ENCODE measurements at regions not wholly inside any gene's neighbourhood (a gene's known extent, or its start where the extent isn't known, plus 50 kb on each side); places are given as distances from the start of the nearest gene placed in this dataset.

- 100% methylated on average over 1 of the region's 2 CpGs for WGBS (ENCODE audit: insufficient coverage)
These were observed 330.2 kb upstream of the CHAC2 start for GRCh38 chr2:53437371-53437770.

GRCh38 chr2:53436882-53437281, 330.7 kb upstream of the CHAC2 start:
- WGBS (ENCODE audit: insufficient coverage), result 100% methylated on average over 1 of the region's 4 CpGs
- DNase-seq, result no peak
- Histone ChIP-seq H3K27ac (ENCODE audit: low read length) (no peak overlapping the region), H3K27me3 (ENCODE audit: control insufficient read depth, insufficient read depth, low read length) (no peaks in the 10 kb centered on the region), H3K4me1 (ENCODE audit: control insufficient read depth, insufficient read depth, low read length) (peaks cover 8% of the 10 kb centered on the region), H3K4me3 (ENCODE audit: low read length) (no peak overlapping the region), H3K36me3 (ENCODE audit: control insufficient read depth, insufficient read depth, low read length) (no peaks in the 10 kb centered on the region), H3K9me3 (replicated peaks; ENCODE audit: control insufficient read depth, low read depth, low read length) (no peaks in the 10 kb centered on the region)

More at GRCh38 chr2:53437371-53437770, 330.2 kb upstream of the CHAC2 start:
- Histone ChIP-seq H3K4me3 (ENCODE audit: low read length) (no peak overlapping the region), H3K9me3 (replicated peaks; ENCODE audit: control insufficient read depth, low read depth, low read length) (no peaks in the 10 kb centered on the region), H3K27me3 (ENCODE audit: control insufficient read depth, insufficient read depth, low read length) (no peaks in the 10 kb centered on the region), H3K27ac (ENCODE audit: low read length) (no peak overlapping the region), H3K36me3 (ENCODE audit: control insufficient read depth, insufficient read depth, low read length) (no peaks in the 10 kb centered on the region), H3K4me1 (ENCODE audit: control insufficient read depth, insufficient read depth, low read length) (peaks cover 8% of the 10 kb centered on the region)
- no peak for DNase-seq

GRCh38 chr2:53435610-53436009, 332.0 kb upstream of the CHAC2 start:
- peaks cover 8% of the 10 kb centered on the region for H3K4me1 ChIP-seq (ENCODE audit: control insufficient read depth, insufficient read depth, low read length)
- H3K27me3 ChIP-seq (ENCODE audit: control insufficient read depth, insufficient read depth, low read length), result no peaks in the 10 kb centered on the region
- no peak overlapping the region for H3K4me3 ChIP-seq (ENCODE audit: low read length)
- H3K36me3 ChIP-seq (ENCODE audit: control insufficient read depth, insufficient read depth, low read length), result no peaks in the 10 kb centered on the region
- H3K27ac ChIP-seq (ENCODE audit: low read length), result no peak overlapping the region
- H3K9me3 ChIP-seq (replicated peaks; ENCODE audit: control insufficient read depth, low read depth, low read length), result no peaks in the 10 kb centered on the region
- no CpG with 5 or more reads among the region's 2 CpGs for WGBS (ENCODE audit: insufficient coverage)
- no peak for DNase-seq

GRCh38 chr2:53434466-53434865, 333.1 kb upstream of the CHAC2 start:
- no CpG with 5 or more reads among the region's 1 CpG for WGBS (ENCODE audit: insufficient coverage)
- Histone ChIP-seq H3K9me3 (replicated peaks; ENCODE audit: control insufficient read depth, low read depth, low read length) (no peaks in the 10 kb centered on the region), H3K27ac (ENCODE audit: low read length) (no peak overlapping the region), H3K36me3 (ENCODE audit: control insufficient read depth, insufficient read depth, low read length) (no peaks in the 10 kb centered on the region), H3K27me3 (ENCODE audit: control insufficient read depth, insufficient read depth, low read length) (no peaks in the 10 kb centered on the region), H3K4me1 (ENCODE audit: control insufficient read depth, insufficient read depth, low read length) (peaks cover 8% of the 10 kb centered on the region), H3K4me3 (ENCODE audit: low read length) (no peak overlapping the region)
- DNase-seq, result no peak

GRCh38 chr2:53432936-53433335, 334.7 kb upstream of the CHAC2 start:
- 75% methylated on average over 3 of the region's 3 CpGs for WGBS (ENCODE audit: insufficient coverage)
- Histone ChIP-seq H3K36me3 (ENCODE audit: control insufficient read depth, insufficient read depth, low read length) (no peaks in the 10 kb centered on the region), H3K4me3 (ENCODE audit: low read length) (no peak overlapping the region)

GRCh38 chr2:53429901-53430300, 337.7 kb upstream of the CHAC2 start:
- Histone ChIP-seq H3K4me3 (ENCODE audit: low read length) (no peak overlapping the region), H3K36me3 (ENCODE audit: control insufficient read depth, insufficient read depth, low read length) (no peaks in the 10 kb centered on the region), H3K4me1 (ENCODE audit: control insufficient read depth, insufficient read depth, low read length) (no peaks in the 10 kb centered on the region), H3K27ac (ENCODE audit: low read length) (no peak overlapping the region), H3K9me3 (replicated peaks; ENCODE audit: control insufficient read depth, low read depth, low read length) (no peaks in the 10 kb centered on the region), H3K27me3 (ENCODE audit: control insufficient read depth, insufficient read depth, low read length) (no peaks in the 10 kb centered on the region)
- DNase-seq, result no peak
- WGBS (ENCODE audit: insufficient coverage), result 29% methylated on average over 1 of the region's 2 CpGs

More at GRCh38 chr2:53432936-53433335, 334.7 kb upstream of the CHAC2 start:
- Histone ChIP-seq H3K27ac (ENCODE audit: low read length) (no peak overlapping the region), H3K4me1 (ENCODE audit: control insufficient read depth, insufficient read depth, low read length) (peaks cover 2% of the 10 kb centered on the region), H3K27me3 (ENCODE audit: control insufficient read depth, insufficient read depth, low read length) (no peaks in the 10 kb centered on the region), H3K9me3 (replicated peaks; ENCODE audit: control insufficient read depth, low read depth, low read length) (no peaks in the 10 kb centered on the region)
- no peak for DNase-seq

GRCh38 chr2:53424902-53425301, 342.7 kb upstream of the CHAC2 start:
- 86% methylated on average over 2 of the region's 3 CpGs for WGBS (ENCODE audit: insufficient coverage)
- no peak overlapping the region for H3K4me3 ChIP-seq (ENCODE audit: low read length)
- H3K9me3 ChIP-seq (replicated peaks; ENCODE audit: control insufficient read depth, low read depth, low read length), result peaks cover 6% of the 10 kb centered on the region
- H3K36me3 ChIP-seq (ENCODE audit: control insufficient read depth, insufficient read depth, low read length), result no peaks in the 10 kb centered on the region
- no peak overlapping the region for H3K27ac ChIP-seq (ENCODE audit: low read length)
- no peaks in the 10 kb centered on the region for H3K27me3 ChIP-seq (ENCODE audit: control insufficient read depth, insufficient read depth, low read length)
- H3K4me1 ChIP-seq (ENCODE audit: control insufficient read depth, insufficient read depth, low read length), result no peaks in the 10 kb centered on the region
- no peak for DNase-seq

GRCh38 chr2:53423465-53423864, 344.1 kb upstream of the CHAC2 start:
- H3K4me1 ChIP-seq (ENCODE audit: control insufficient read depth, insufficient read depth, low read length), result no peaks in the 10 kb centered on the region
- 90% methylated on average over 2 of the region's 3 CpGs for WGBS (ENCODE audit: insufficient coverage)
- DNase-seq, result no peak
- no peak overlapping the region for H3K4me3 ChIP-seq (ENCODE audit: low read length)
- no peak overlapping the region for H3K27ac ChIP-seq (ENCODE audit: low read length)
- H3K27me3 ChIP-seq (ENCODE audit: control insufficient read depth, insufficient read depth, low read length), result no peaks in the 10 kb centered on the region
- no peaks in the 10 kb centered on the region for H3K36me3 ChIP-seq (ENCODE audit: control insufficient read depth, insufficient read depth, low read length)
- H3K9me3 ChIP-seq (replicated peaks; ENCODE audit: control insufficient read depth, low read depth, low read length), result peaks cover 6% of the 10 kb centered on the region

GRCh38 chr2:53422979-53423378, 344.6 kb upstream of the CHAC2 start:
- Histone ChIP-seq H3K4me1 (ENCODE audit: control insufficient read depth, insufficient read depth, low read length) (no peaks in the 10 kb centered on the region), H3K36me3 (ENCODE audit: control insufficient read depth, insufficient read depth, low read length) (no peaks in the 10 kb centered on the region), H3K4me3 (ENCODE audit: low read length) (no peak overlapping the region), H3K27ac (ENCODE audit: low read length) (no peak overlapping the region), H3K9me3 (replicated peaks; ENCODE audit: control insufficient read depth, low read depth, low read length) (peaks cover 6% of the 10 kb centered on the region), H3K27me3 (ENCODE audit: control insufficient read depth, insufficient read depth, low read length) (no peaks in the 10 kb centered on the region)
- DNase-seq, result peak; percentile 10
- WGBS (ENCODE audit: insufficient coverage), result 55% methylated on average over 3 of the region's 3 CpGs

- no CpG with 5 or more reads among the region's 2 CpGs for WGBS (ENCODE audit: insufficient coverage)
- H3K27me3 ChIP-seq (ENCODE audit: control insufficient read depth, insufficient read depth, low read length), result no peaks in the 10 kb centered on the region
These were observed 350.2 kb upstream of the CHAC2 start for GRCh38 chr2:53417385-53417784.

GRCh38 chr2:53407363-53408080, 360.1 kb upstream of the CHAC2 start:
- H3K4me3 ChIP-seq (ENCODE audit: low read length), result no peak overlapping the region
- DNase-seq, result no peak
- 100% methylated on average over 1 of the region's 6 CpGs for WGBS (ENCODE audit: insufficient coverage)
- H3K4me1 ChIP-seq (ENCODE audit: control insufficient read depth, insufficient read depth, low read length), result no peaks in the 10 kb centered on the region
- H3K9me3 ChIP-seq (replicated peaks; ENCODE audit: control insufficient read depth, low read depth, low read length), result no peaks in the 10 kb centered on the region
- H3K27me3 ChIP-seq (ENCODE audit: control insufficient read depth, insufficient read depth, low read length), result no peaks in the 10 kb centered on the region
- H3K27ac ChIP-seq (ENCODE audit: low read length), result no peak overlapping the region
- H3K36me3 ChIP-seq (ENCODE audit: control insufficient read depth, insufficient read depth, low read length), result no peaks in the 10 kb centered on the region

More at GRCh38 chr2:53417385-53417784, 350.2 kb upstream of the CHAC2 start:
- DNase-seq, result no peak
- Histone ChIP-seq H3K9me3 (replicated peaks; ENCODE audit: control insufficient read depth, low read depth, low read length) (no peaks in the 10 kb centered on the region), H3K27ac (ENCODE audit: low read length) (no peak overlapping the region), H3K4me3 (ENCODE audit: low read length) (no peak overlapping the region), H3K36me3 (ENCODE audit: control insufficient read depth, insufficient read depth, low read length) (no peaks in the 10 kb centered on the region), H3K4me1 (ENCODE audit: control insufficient read depth, insufficient read depth, low read length) (no peaks in the 10 kb centered on the region)

All from muscle of leg (tissue), 3 donors.